ENCODE measurements at regions not wholly inside any gene's neighbourhood (a gene's known extent, or its start where the extent isn't known, plus 50 kb on each side); places are given as distances from the start of the nearest gene placed in this dataset.

- ChIA-PET CTCF (no interaction called here), POLR2A (interaction anchor here (0.5 to 1.1 kb wide), 2 partner anchors 63 to 111 kb away, joined by 5 to 6 read pairs; partner anchors contain the start of gene HIVEP1 (in 1 of the 2))
- ATAC-seq (replicated peaks in 1 of 4): peak in 3 of 4 experiments; percentile 62 to 86 (median 67)
- peaks cover 0 to 3% of the 10 kb centered on the region in 2 donors for H3K27me3 Mint-ChIP-seq
- Histone ChIP-seq H3K27ac (ENCODE audit: low read length) (no peak overlapping the region), H3K4me1 (ENCODE audit: control insufficient read depth in 1 of 2, extremely low read depth in 1 of 2, insufficient read depth in 2 of 2, low read length in 2 of 2) (peaks cover 0 to 12% of the 10 kb centered on the region in 2 experiments), H3K4me3 (ENCODE audit: control insufficient read depth in 1 of 2, extremely low read depth in 1 of 2, low read length in 1 of 2) (no peak overlapping the region), H3K9me3 (no peaks in the 10 kb centered on the region), H3K36me3 (ENCODE audit: control insufficient read depth in 2 of 2, extremely low read depth in 1 of 2, insufficient read depth in 1 of 2, low read length in 1 of 2) (no peaks in the 10 kb centered on the region), H3K27me3 (replicated peaks in 1 of 2; ENCODE audit: control insufficient read depth in 2 of 2, extremely low read depth in 1 of 2, insufficient read depth in 2 of 2, low read length in 1 of 2) (no peaks in the 10 kb centered on the region)
- H3K4me1 Mint-ChIP-seq: peaks cover 18 to 26% (median 21%) of the 10 kb centered on the region in 3 donors
- H3K36me3 Mint-ChIP-seq: no peaks in the 10 kb centered on the region
- H3K4me3 Mint-ChIP-seq: peak overlapping the region; percentile 52 to 73 (median 65)
- H3K27ac Mint-ChIP-seq: peak overlapping the region; percentile 61 to 72
- peaks cover 0 to under 1% (median 0%) of the 10 kb centered on the region in 3 donors for H3K9me3 Mint-ChIP-seq
- DNase-seq: peak in 2 of 35 experiments; percentile 2 to 23
- WGBS (ENCODE audit: insufficient coverage): 77% methylated on average over 5 of the region's 14 CpGs
These were observed 111.2 kb upstream of the HIVEP1 start for GRCh38 chr6:11900662-11901598.

- peaks cover 0 to 3% of the 10 kb centered on the region in 2 donors for H3K27me3 Mint-ChIP-seq
- Histone ChIP-seq H3K4me3 (ENCODE audit: control insufficient read depth in 1 of 2, extremely low read depth in 1 of 2, low read length in 1 of 2) (no peak overlapping the region), H3K36me3 (ENCODE audit: control insufficient read depth in 2 of 2, extremely low read depth in 1 of 2, insufficient read depth in 1 of 2, low read length in 1 of 2) (no peaks in the 10 kb centered on the region), H3K27ac (ENCODE audit: low read length) (no peak overlapping the region), H3K9me3 (no peaks in the 10 kb centered on the region), H3K27me3 (replicated peaks in 1 of 2; ENCODE audit: control insufficient read depth in 2 of 2, extremely low read depth in 1 of 2, insufficient read depth in 2 of 2, low read length in 1 of 2) (no peaks in the 10 kb centered on the region), H3K4me1 (ENCODE audit: control insufficient read depth in 1 of 2, extremely low read depth in 1 of 2, insufficient read depth in 2 of 2, low read length in 2 of 2) (peaks cover 0 to 12% of the 10 kb centered on the region in 2 experiments)
- H3K4me3 Mint-ChIP-seq: no peak overlapping the region
- ChIA-PET CTCF (no interaction called here), POLR2A (no interaction called here)
- peaks cover 18 to 26% (median 21%) of the 10 kb centered on the region in 3 donors for H3K4me1 Mint-ChIP-seq
- H3K36me3 Mint-ChIP-seq: no peaks in the 10 kb centered on the region
- peaks cover 0 to 4% (median 0%) of the 10 kb centered on the region in 3 donors for H3K9me3 Mint-ChIP-seq
- WGBS (ENCODE audit: insufficient coverage): no CpG with 5 or more reads among the region's 1 CpG
- DNase-seq: no peak
- no peak for ATAC-seq (replicated peaks in 1 of 4)
- H3K27ac Mint-ChIP-seq: no peak overlapping the region
These were observed 112.5 kb upstream of the HIVEP1 start for GRCh38 chr6:11899645-11900044.

GRCh38 chr6:11894212-11894611 lies 115.6 kb upstream of the ADTRP start:
- CTCF ChIA-PET: no interaction called here
- H3K27ac Mint-ChIP-seq: no peak overlapping the region

GRCh38 chr6:11891547-11891946 lies 112.9 kb upstream of the ADTRP start:
- Mint-ChIP-seq H3K4me1 (no peaks in the 10 kb centered on the region), H3K9me3 (peaks cover 2 to 7% (median 7%) of the 10 kb centered on the region in 3 donors), H3K4me3 (no peak overlapping the region), H3K36me3 (no peaks in the 10 kb centered on the region), H3K27ac (no peak overlapping the region), H3K27me3 (no peaks in the 10 kb centered on the region)
- no peak for DNase-seq
- Histone ChIP-seq H3K27ac (ENCODE audit: low read length) (no peak overlapping the region), H3K27me3 (replicated peaks in 1 of 2; ENCODE audit: control insufficient read depth in 2 of 2, extremely low read depth in 1 of 2, insufficient read depth in 2 of 2, low read length in 1 of 2) (no peaks in the 10 kb centered on the region), H3K4me3 (ENCODE audit: control insufficient read depth in 1 of 2, extremely low read depth in 1 of 2, low read length in 1 of 2) (no peak overlapping the region), H3K36me3 (ENCODE audit: control insufficient read depth in 2 of 2, extremely low read depth in 1 of 2, insufficient read depth in 1 of 2, low read length in 1 of 2) (no peaks in the 10 kb centered on the region), H3K4me1 (ENCODE audit: control insufficient read depth in 1 of 2, extremely low read depth in 1 of 2, insufficient read depth in 2 of 2, low read length in 2 of 2) (no peaks in the 10 kb centered on the region), H3K9me3 (no peaks in the 10 kb centered on the region)
- CTCF ChIA-PET: no interaction called here
- no peak for ATAC-seq (replicated peaks in 1 of 4)
- POLR2A ChIA-PET: no interaction called here

More at GRCh38 chr6:11894212-11894611, 115.6 kb upstream of the ADTRP start:
- H3K36me3 ChIP-seq (ENCODE audit: control insufficient read depth in 2 of 2, extremely low read depth in 1 of 2, insufficient read depth in 1 of 2, low read length in 1 of 2): no peaks in the 10 kb centered on the region
- H3K4me3 ChIP-seq (ENCODE audit: control insufficient read depth in 1 of 2, extremely low read depth in 1 of 2, low read length in 1 of 2): no peak overlapping the region
- no peaks in the 10 kb centered on the region for H3K9me3 ChIP-seq
- no peaks in the 10 kb centered on the region for H3K27me3 ChIP-seq (replicated peaks in 1 of 2; ENCODE audit: control insufficient read depth in 2 of 2, extremely low read depth in 1 of 2, insufficient read depth in 2 of 2, low read length in 1 of 2)
- no peak for DNase-seq
- H3K27me3 Mint-ChIP-seq: no peaks in the 10 kb centered on the region
- H3K9me3 Mint-ChIP-seq: peaks cover 2 to 7% (median 7%) of the 10 kb centered on the region in 3 donors
- ATAC-seq (replicated peaks in 1 of 4): no peak
- no peak overlapping the region for H3K4me3 Mint-ChIP-seq
- no peaks in the 10 kb centered on the region for H3K4me1 Mint-ChIP-seq
- no peak overlapping the region for H3K27ac ChIP-seq (ENCODE audit: low read length)
- H3K36me3 Mint-ChIP-seq: no peaks in the 10 kb centered on the region
- POLR2A ChIA-PET: interaction anchor here in 1 of 2 donors (0.6 kb wide), 1 partner anchor 143 kb away, joined by 3 read pairs; no protein-coding TSS in a partner anchor
- no CpG with 5 or more reads among the region's 1 CpG for WGBS (ENCODE audit: insufficient coverage)
- H3K4me1 ChIP-seq (ENCODE audit: control insufficient read depth in 1 of 2, extremely low read depth in 1 of 2, insufficient read depth in 2 of 2, low read length in 2 of 2): no peaks in the 10 kb centered on the region

GRCh38 chr6:11890849-11891248 lies 112.2 kb upstream of the ADTRP start:
- H3K4me1 Mint-ChIP-seq: no peaks in the 10 kb centered on the region
- no peak overlapping the region for H3K4me3 Mint-ChIP-seq
- ChIA-PET POLR2A (no interaction called here), CTCF (no interaction called here)
- DNase-seq (no peak), ATAC-seq (replicated peaks in 1 of 4) (no peak)
- no peaks in the 10 kb centered on the region for H3K36me3 Mint-ChIP-seq
- H3K27ac Mint-ChIP-seq: no peak overlapping the region
- H3K9me3 Mint-ChIP-seq: peaks cover 2 to 7% (median 6%) of the 10 kb centered on the region in 3 donors
- Histone ChIP-seq H3K36me3 (ENCODE audit: control insufficient read depth in 2 of 2, extremely low read depth in 1 of 2, insufficient read depth in 1 of 2, low read length in 1 of 2) (no peaks in the 10 kb centered on the region), H3K4me1 (ENCODE audit: control insufficient read depth in 1 of 2, extremely low read depth in 1 of 2, insufficient read depth in 2 of 2, low read length in 2 of 2) (no peaks in the 10 kb centered on the region), H3K27me3 (replicated peaks in 1 of 2; ENCODE audit: control insufficient read depth in 2 of 2, extremely low read depth in 1 of 2, insufficient read depth in 2 of 2, low read length in 1 of 2) (no peaks in the 10 kb centered on the region), H3K9me3 (no peaks in the 10 kb centered on the region), H3K4me3 (ENCODE audit: control insufficient read depth in 1 of 2, extremely low read depth in 1 of 2, low read length in 1 of 2) (no peak overlapping the region), H3K27ac (ENCODE audit: low read length) (no peak overlapping the region)
- H3K27me3 Mint-ChIP-seq: no peaks in the 10 kb centered on the region
- WGBS (ENCODE audit: insufficient coverage): no CpG with 5 or more reads among the region's 1 CpG

- Histone ChIP-seq H3K27ac (ENCODE audit: low read length) (no peak overlapping the region), H3K4me1 (ENCODE audit: control insufficient read depth in 1 of 2, extremely low read depth in 1 of 2, insufficient read depth in 2 of 2, low read length in 2 of 2) (no peaks in the 10 kb centered on the region), H3K36me3 (ENCODE audit: control insufficient read depth in 2 of 2, extremely low read depth in 1 of 2, insufficient read depth in 1 of 2, low read length in 1 of 2) (no peaks in the 10 kb centered on the region), H3K9me3 (no peaks in the 10 kb centered on the region), H3K27me3 (replicated peaks in 1 of 2; ENCODE audit: control insufficient read depth in 2 of 2, extremely low read depth in 1 of 2, insufficient read depth in 2 of 2, low read length in 1 of 2) (no peaks in the 10 kb centered on the region), H3K4me3 (ENCODE audit: control insufficient read depth in 1 of 2, extremely low read depth in 1 of 2, low read length in 1 of 2) (no peak overlapping the region)
- ATAC-seq (replicated peaks in 1 of 4) (no peak), DNase-seq (no peak)
- H3K4me3 Mint-ChIP-seq: no peak overlapping the region
- H3K27ac Mint-ChIP-seq: no peak overlapping the region
- POLR2A ChIA-PET: no interaction called here
- peaks cover 2 to 7% (median 3%) of the 10 kb centered on the region in 3 donors for H3K9me3 Mint-ChIP-seq
- no peaks in the 10 kb centered on the region for H3K36me3 Mint-ChIP-seq
- H3K27me3 Mint-ChIP-seq: no peaks in the 10 kb centered on the region
- CTCF ChIA-PET: no interaction called here
- no peaks in the 10 kb centered on the region for H3K4me1 Mint-ChIP-seq
These were observed 111.6 kb upstream of the ADTRP start for GRCh38 chr6:11890209-11890608.

Measured in T-cell (primary cell).